IMR-90 (cell line): ENCODE measurements at regions not wholly inside any gene's neighbourhood (a gene's known extent, or its start where the extent isn't known, plus 50 kb on each side); places are given as distances from the start of the nearest gene placed in this dataset.

Experiments used
- CHD1 ChIP-seq: IDR thresholded peaks from 2 replicates; pipeline ENCODE4 v1.6.1; 2012; ENCODE audit warnings: low read depth, low read length, improper control_type of control experiment
- CTCF ChIP-seq: conservative IDR thresholded peaks from 2 replicates; pipeline ENCODE4 v1.5.1; 2012; ENCODE audit warnings: mild to moderate bottlenecking, low read depth, low read length, improper control_type of control experiment
- MAZ ChIP-seq: IDR thresholded peaks from 2 replicates; pipeline ENCODE4 v1.6.1; 2012; ENCODE audit warnings: low read depth, mild to moderate bottlenecking, low read length, improper control_type of control experiment, moderate library complexity, borderline replicate concordance
- POLR2A ChIP-seq: IDR thresholded peaks from 2 replicates; pipeline ENCODE4 v1.6.1; 2012; ENCODE audit warnings: mild to moderate bottlenecking, low read depth, low read length
- RAD21 ChIP-seq: IDR thresholded peaks from 2 replicates; pipeline ENCODE4 v1.6.1; 2012; ENCODE audit warnings: low read length, improper control_type of control experiment
- RFX5 ChIP-seq: IDR thresholded peaks from 2 replicates; pipeline ENCODE4 v1.8.0; 2012; ENCODE audit warnings: low read depth, mild to moderate bottlenecking, low read length, moderate library complexity
- USF2 ChIP-seq: fragments of 150-350 bp; IDR thresholded peaks from 2 replicates; pipeline ENCODE4 v1.6.1; 2017; ENCODE audit warnings: mild to moderate bottlenecking, antibody characterized with exemption, low read length, low read depth

DNA sequence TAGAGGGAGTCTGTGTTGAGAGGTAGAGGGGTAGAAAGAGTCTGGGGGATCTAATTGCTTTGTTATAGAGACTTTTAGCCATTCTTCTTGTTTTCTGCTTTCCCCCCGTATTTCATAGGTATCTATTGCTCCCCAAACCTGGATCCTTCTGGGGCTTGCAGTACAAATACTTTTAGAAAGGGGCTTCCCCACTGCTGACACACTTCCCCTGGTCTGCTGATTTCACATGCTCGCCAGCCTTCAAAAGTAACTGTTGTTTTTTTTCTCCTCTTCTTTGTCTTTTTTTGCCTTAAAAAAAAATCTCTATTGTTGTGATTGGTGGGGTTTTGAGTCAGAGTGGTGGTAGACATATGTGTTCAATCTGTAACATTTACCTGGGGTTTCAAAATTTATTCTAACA, 300.6 kb upstream of the AZI2 start:
- no peak for TF ChIP-seq CHD1
- no peak for TF ChIP-seq CTCF
- TF ChIP-seq POLR2A = no peak
- no peak for TF ChIP-seq RAD21
- TF ChIP-seq USF2 = no peak
- no peak for TF ChIP-seq MAZ
- no peak for TF ChIP-seq RFX5
